ENCODE measurements at regions not wholly inside any gene's neighbourhood (a gene's known extent, or its start where the extent isn't known, plus 50 kb on each side); places are given as distances from the start of the nearest gene placed in this dataset.

DNA sequence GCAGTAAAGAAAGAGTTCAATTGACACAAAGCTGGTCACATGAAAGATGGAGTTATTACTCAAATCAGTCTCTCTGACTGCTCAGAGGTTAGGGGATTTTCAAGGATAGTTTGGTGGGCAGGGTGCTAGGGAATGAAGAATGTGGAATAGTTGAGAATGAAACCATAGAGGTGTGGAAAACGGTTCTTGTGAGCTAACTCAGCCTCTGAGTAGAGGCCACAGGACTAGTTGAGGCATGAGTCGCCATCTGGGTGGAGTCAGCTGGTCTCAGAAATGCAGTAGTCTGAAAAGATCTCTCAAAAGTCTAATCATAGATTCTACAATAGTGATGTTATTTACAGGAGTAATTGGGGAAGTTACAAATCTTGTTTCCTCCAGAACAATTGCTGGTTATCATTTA, 178.9 kb upstream of the SPEF2 start:
- DNase-seq (no peak), ATAC-seq (ENCODE audit: low read depth in 2 of 2) (no peak)
- H3K36me3 Mint-ChIP-seq = no peaks in the 10 kb centered on the region
- H3K27me3 Mint-ChIP-seq = peaks cover 11 to 30% (median 16%) of the 10 kb centered on the region in 3 donors
- no peak overlapping the region for H3K4me3 Mint-ChIP-seq
- no peak overlapping the region for H3K27ac Mint-ChIP-seq
- no peaks in the 10 kb centered on the region for H3K4me1 Mint-ChIP-seq
- peaks cover 0 to 4% (median 0%) of the 10 kb centered on the region in 7 donors for H3K9me3 Mint-ChIP-seq

DNA sequence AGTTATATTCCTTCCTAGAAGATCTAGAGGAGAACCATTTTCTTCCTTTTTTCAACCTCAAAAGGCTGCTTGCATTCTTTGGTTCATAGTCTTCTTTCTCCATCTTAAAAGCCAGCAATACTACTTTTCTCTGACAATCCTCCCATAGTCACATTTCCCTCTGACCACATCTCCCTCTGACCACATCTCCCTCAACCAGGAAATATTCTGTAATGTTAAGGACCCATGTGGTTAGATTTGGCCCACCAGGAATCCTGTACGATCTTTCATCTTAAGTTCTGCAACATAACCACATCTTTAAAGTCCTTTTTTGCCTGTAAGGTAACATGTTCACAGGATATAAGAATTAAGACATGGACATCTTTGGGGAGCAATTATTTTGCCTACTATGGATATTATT, 179.4 kb upstream of the SPEF2 start:
- Mint-ChIP-seq H3K4me1 (no peaks in the 10 kb centered on the region), H3K27ac (no peak overlapping the region), H3K27me3 (peaks cover 11 to 30% (median 16%) of the 10 kb centered on the region in 3 donors), H3K9me3 (peaks cover 0 to 4% (median 0%) of the 10 kb centered on the region in 7 donors), H3K36me3 (no peaks in the 10 kb centered on the region), H3K4me3 (no peak overlapping the region)
- no peak for ATAC-seq (ENCODE audit: low read depth in 2 of 2)
- no peak for DNase-seq

DNA sequence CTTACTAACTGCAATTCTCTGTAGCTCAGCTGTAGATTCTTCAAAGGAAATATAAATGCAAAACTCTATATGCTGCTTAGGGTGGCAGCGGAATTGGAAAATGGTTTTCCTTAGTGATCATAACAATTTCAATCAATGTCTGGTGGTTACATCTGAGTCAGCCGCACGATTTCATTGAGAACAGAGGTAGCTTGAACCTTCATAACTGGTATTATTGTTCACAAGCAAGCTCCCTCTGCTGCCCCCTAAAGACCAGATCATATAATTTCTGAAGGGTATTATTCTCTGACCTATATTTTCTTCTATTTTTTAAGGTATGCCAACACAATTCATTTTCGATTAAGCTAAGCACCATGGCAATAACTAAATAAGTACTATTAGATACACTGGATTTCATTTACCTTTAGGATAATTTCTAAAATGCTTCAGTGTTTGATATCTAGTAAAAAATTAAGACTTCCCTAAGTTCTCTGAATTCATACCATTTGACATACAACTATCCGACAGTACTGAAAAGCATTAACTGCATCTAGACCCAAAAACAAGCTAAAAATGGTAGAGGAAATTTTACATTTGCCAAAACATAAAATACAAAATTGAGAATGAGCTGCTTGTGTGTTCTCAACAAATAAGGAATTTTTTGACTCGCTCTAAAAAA, 181.1 kb upstream of the SPEF2 start:
- ATAC-seq (ENCODE audit: low read depth in 2 of 2) (no peak), DNase-seq (no peak)
- Mint-ChIP-seq H3K36me3 (no peaks in the 10 kb centered on the region), H3K27ac (no peak overlapping the region), H3K27me3 (peaks cover 19 to 40% (median 26%) of the 10 kb centered on the region in 3 donors), H3K4me3 (no peak overlapping the region), H3K9me3 (peaks cover 0 to 5% (median 0%) of the 10 kb centered on the region in 7 donors), H3K4me1 (no peaks in the 10 kb centered on the region)

DNA sequence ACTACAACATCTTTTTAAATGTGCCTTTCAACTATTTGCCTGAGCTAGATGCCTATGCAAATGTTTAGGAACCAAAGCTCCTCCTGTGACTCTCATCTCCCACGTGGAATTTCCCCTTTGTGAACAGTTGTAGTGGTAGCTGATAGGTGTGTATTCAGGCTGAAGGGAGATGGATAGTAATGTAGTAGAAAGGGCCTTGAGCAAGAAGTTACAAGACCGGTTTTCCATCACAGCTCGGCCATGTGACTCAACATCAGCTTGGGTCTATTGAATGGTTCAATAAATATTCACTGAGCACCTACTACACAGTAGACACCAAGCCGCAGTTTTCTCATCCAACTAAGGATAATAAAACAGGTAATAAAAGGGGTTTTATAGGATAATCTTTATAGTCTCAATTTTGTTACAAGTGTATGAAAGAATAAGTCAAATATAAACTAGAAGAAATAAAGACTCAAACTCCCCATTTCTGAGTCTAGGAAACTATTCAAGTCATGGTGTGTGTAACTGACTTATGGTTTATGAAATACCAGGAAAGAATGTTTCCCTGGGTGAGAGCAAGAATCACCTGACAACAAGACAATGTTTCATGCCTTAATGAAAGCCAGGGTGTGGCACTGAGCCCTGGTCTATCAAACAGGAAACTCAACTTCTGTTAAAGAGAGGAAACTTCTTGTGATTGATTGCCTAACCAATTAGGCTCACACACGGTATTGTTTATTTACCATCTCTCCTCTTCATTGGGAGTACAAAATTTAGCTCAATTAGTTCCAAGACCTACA, 187.1 kb upstream of the SPEF2 start:
- peaks cover 8 to 25% (median 9%) of the 10 kb centered on the region in 3 donors for H3K27me3 Mint-ChIP-seq
- H3K4me3 Mint-ChIP-seq = no peak overlapping the region
- no peak overlapping the region for H3K27ac Mint-ChIP-seq
- H3K4me1 Mint-ChIP-seq = no peaks in the 10 kb centered on the region
- no peak for ATAC-seq (ENCODE audit: low read depth in 2 of 2)
- peaks cover 0 to 6% (median 2%) of the 10 kb centered on the region in 7 donors for H3K9me3 Mint-ChIP-seq
- DNase-seq = no peak
- no peaks in the 10 kb centered on the region for H3K36me3 Mint-ChIP-seq

DNA sequence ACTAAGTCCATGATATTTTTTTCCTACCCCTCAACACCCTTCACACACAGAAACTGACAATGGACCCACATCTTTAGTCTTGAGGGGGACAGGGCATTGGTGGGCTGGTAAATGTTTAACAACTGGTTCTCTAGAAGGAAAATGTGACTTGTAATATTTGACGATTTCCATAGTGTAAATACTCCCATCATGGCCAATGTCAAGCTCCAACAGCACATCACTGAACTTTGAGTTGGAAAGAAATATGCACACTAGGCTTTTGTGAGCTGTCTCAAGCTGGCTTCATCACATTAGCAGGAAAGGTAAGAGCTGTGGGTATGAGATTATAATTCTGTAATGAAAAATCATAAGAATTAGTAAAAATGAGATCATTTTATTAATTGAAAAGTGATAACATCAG, 189.9 kb upstream of the PRLR start:
- H3K27ac Mint-ChIP-seq = no peak overlapping the region

DNA sequence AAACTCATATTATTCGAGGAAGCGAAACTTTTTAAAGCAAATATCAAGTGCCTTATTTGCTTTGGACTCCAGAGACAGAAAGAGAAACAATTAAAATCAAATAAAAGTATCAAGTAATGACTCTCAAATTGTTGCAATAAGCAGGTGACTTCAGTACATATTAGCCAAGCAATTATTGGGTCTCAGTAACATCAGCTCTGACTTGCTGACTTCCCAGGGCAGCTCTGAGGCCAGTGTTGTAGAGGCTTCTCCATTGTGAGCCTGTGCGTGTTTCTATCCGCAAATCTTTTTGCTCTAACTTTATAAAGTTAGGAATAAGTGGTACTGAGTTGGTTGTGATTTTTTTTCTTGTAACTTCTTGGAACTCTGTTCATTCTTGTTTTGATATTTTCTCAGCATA, 186.8 kb upstream of the PRLR start:
- Mint-ChIP-seq H3K9me3 (peaks cover 0 to 9% (median 3%) of the 10 kb centered on the region in 7 donors), H3K4me1 (no peaks in the 10 kb centered on the region), H3K27ac (no peak overlapping the region), H3K4me3 (no peak overlapping the region), H3K36me3 (no peaks in the 10 kb centered on the region), H3K27me3 (peaks cover 0 to 12% (median 0%) of the 10 kb centered on the region in 3 donors)
- no peak for ATAC-seq (ENCODE audit: low read depth in 2 of 2)
- no peak for DNase-seq

More for the DNA sequence above, 189.9 kb upstream of the PRLR start:
- no peaks in the 10 kb centered on the region for H3K4me1 Mint-ChIP-seq
- DNase-seq (no peak), ATAC-seq (ENCODE audit: low read depth in 2 of 2) (no peak)
- H3K4me3 Mint-ChIP-seq = no peak overlapping the region
- no peaks in the 10 kb centered on the region for H3K36me3 Mint-ChIP-seq
- peaks cover 0 to 2% (median 0%) of the 10 kb centered on the region in 7 donors for H3K9me3 Mint-ChIP-seq
- H3K27me3 Mint-ChIP-seq = peaks cover 0 to 15% (median 8%) of the 10 kb centered on the region in 3 donors

DNA sequence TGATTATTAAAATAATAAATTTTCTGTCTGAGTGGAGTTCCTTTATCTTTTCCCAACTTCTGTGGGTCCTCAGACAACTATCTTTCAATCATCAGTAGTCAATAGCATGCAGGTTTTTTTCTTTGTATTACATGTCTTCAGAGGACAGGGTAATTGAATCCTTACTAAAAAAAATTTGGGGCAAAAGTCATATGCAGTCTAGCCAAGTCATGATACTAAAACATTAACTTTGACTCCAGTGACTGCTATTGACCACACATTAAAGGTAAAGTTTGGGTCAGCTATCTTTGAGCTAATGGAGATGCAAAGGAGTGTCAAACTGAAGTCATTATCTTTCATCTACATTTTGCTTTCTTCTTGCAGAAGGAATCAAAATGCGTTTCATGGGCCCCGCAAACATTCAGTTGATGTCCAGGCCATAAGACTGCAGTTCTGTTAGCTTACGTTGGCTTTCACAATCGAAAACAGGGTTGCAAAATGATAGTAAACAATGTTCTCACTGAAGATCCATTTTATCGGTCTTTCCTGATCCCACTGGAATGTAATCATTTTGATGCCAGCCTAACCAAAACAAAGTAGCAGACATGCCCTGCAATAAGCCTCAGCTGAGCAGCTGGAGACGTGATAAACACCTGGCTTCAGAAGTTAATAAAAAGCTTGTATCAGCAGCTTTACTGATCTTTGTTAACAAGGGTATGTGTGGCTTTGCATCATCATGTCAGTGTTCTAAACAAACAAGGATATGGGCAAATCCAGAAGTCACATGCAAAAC, 186.1 kb upstream of the PRLR start:
- no peak overlapping the region for H3K27ac Mint-ChIP-seq
- H3K27me3 Mint-ChIP-seq = peaks cover 0 to 10% (median 0%) of the 10 kb centered on the region in 3 donors
- H3K4me1 Mint-ChIP-seq = no peaks in the 10 kb centered on the region
- H3K4me3 Mint-ChIP-seq = no peak overlapping the region
- ATAC-seq (ENCODE audit: low read depth in 2 of 2) (no peak), DNase-seq (no peak)
- H3K9me3 Mint-ChIP-seq = peaks cover 0 to 9% (median 2%) of the 10 kb centered on the region in 7 donors
- no peaks in the 10 kb centered on the region for H3K36me3 Mint-ChIP-seq

DNA sequence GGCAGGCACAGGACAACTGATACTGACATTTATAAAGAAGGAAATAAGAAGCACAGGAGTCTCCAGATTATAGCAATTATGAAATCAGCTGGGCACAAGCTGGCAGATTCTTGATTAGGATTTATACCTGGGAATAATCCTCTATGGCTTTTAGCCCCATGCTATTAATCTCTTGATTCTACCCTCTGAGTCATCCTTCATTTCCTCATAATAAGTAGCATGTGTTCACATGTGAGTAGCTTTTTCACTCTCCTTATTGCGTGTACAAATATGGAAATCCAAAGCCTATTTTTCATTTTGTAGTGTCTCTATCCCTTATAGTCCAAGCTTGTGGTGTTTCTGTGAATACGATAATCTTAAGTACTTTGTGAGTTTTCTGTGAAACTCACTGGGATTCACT, 185.0 kb upstream of the PRLR start:
- DNase-seq (no peak), ATAC-seq (ENCODE audit: low read depth in 2 of 2) (no peak)
- peaks cover 0 to 9% (median 3%) of the 10 kb centered on the region in 7 donors for H3K9me3 Mint-ChIP-seq
- H3K27ac Mint-ChIP-seq = no peak overlapping the region
- H3K36me3 Mint-ChIP-seq = no peaks in the 10 kb centered on the region
- no peaks in the 10 kb centered on the region for H3K4me1 Mint-ChIP-seq
- peaks cover 0 to 10% (median 0%) of the 10 kb centered on the region in 3 donors for H3K27me3 Mint-ChIP-seq
- H3K4me3 Mint-ChIP-seq = no peak overlapping the region

DNA sequence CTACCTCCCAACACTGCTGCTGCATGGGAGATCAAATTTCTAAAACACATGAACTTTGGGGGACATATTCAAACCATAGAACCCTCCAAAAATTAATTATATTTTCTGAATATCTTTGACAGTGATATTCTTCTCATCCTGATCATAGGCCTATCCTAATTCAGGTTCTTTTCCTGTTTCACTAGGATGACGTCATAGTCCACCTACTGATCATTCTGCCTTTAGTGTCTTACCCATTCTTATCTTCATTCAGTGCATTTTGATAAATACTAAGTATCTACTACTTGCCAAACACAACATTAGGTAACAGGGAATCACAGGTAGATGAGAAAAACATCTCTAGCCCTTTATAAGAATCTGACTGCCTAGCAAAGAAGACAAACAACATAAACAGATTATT, 179.1 kb upstream of the PRLR start:
- Mint-ChIP-seq H3K4me1 (no peaks in the 10 kb centered on the region), H3K36me3 (no peaks in the 10 kb centered on the region), H3K9me3 (peaks cover 0 to 9% (median 5%) of the 10 kb centered on the region in 7 donors), H3K27ac (no peak overlapping the region), H3K27me3 (peaks cover 0 to 10% (median 4%) of the 10 kb centered on the region in 3 donors), H3K4me3 (no peak overlapping the region)
- DNase-seq (no peak), ATAC-seq (ENCODE audit: low read depth in 2 of 2) (no peak)

DNA sequence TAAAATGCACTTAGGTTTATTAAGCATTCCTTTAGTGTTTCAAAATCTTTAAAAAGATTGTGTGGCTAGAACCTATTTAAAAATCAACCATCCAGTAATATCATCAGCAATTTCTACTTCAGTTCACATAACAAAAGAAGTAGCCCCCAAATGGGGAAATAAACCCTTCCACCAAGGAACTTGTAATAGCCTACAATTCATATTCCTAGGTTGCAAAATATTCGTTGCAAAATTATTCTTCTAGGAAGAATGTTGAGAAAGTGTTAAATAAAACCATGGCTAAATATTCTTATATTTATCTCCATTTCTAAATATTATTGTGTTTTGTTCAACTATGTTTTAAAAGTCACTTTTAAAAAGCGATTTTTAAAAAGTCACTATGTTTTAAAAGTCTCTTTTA, 177.9 kb upstream of the PRLR start:
- H3K36me3 Mint-ChIP-seq = no peaks in the 10 kb centered on the region
- peaks cover 0 to 10% (median 4%) of the 10 kb centered on the region in 3 donors for H3K27me3 Mint-ChIP-seq
- no peaks in the 10 kb centered on the region for H3K4me1 Mint-ChIP-seq
- H3K9me3 Mint-ChIP-seq = peaks cover 0 to 12% (median 5%) of the 10 kb centered on the region in 7 donors
- DNase-seq (no peak), ATAC-seq (ENCODE audit: low read depth in 2 of 2) (no peak)
- no peak overlapping the region for H3K4me3 Mint-ChIP-seq
- no peak overlapping the region for H3K27ac Mint-ChIP-seq

DNA sequence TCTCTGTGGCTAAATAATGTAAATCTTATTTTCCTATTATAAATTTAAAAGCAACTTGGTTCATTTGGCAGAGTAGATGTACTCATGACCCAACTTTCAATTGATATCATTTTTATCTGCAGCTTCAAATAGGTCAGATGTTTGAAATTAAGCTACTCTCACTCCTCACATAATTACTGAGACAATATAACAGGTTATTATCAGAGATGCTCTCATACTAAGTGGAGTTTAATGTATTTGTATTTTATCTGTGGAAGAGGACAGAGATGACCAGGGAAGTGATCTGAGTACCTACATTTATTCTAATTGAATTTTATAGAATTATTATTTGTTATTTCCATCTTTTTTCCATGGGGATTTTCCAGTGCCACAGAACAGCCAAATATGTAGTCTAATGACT, 177.4 kb upstream of the PRLR start:
- no peaks in the 10 kb centered on the region for H3K36me3 Mint-ChIP-seq
- no peak overlapping the region for H3K4me3 Mint-ChIP-seq
- no peak overlapping the region for H3K27ac Mint-ChIP-seq
- no peak for DNase-seq
- H3K27me3 Mint-ChIP-seq = peaks cover 0 to 10% (median 4%) of the 10 kb centered on the region in 3 donors
- ATAC-seq (ENCODE audit: low read depth in 2 of 2) = no peak
- no peaks in the 10 kb centered on the region for H3K4me1 Mint-ChIP-seq
- H3K9me3 Mint-ChIP-seq = peaks cover 0 to 12% (median 3%) of the 10 kb centered on the region in 7 donors

DNA sequence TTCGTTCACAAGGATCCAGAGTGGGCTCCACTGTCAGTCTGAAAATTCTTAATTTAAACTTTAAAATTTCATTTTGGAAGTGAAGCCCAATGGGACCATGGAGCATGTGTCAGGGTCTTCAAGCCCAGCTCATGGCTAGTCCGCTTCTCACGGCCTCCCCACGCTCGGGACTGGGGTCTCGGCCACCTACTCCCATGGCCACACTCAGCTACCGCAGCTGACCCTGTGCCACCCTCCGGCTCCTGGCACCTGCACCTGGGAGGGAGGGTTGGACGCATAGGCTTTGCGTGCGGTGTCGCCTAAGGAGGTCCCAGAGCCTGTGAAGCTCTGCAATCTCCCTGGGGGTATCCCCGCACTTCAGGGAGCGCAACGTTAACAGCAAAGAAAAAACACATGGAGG, 175.7 kb upstream of the PRLR start:
- peaks cover 0 to 12% (median 2%) of the 10 kb centered on the region in 7 donors for H3K9me3 Mint-ChIP-seq
- H3K27me3 Mint-ChIP-seq = peaks cover 0 to 10% (median 4%) of the 10 kb centered on the region in 3 donors
- no peaks in the 10 kb centered on the region for H3K4me1 Mint-ChIP-seq
- no peak for ATAC-seq (ENCODE audit: low read depth in 2 of 2)
- H3K36me3 Mint-ChIP-seq = no peaks in the 10 kb centered on the region
- no peak overlapping the region for H3K4me3 Mint-ChIP-seq
- no peak overlapping the region for H3K27ac Mint-ChIP-seq
- DNase-seq = no peak

DNA sequence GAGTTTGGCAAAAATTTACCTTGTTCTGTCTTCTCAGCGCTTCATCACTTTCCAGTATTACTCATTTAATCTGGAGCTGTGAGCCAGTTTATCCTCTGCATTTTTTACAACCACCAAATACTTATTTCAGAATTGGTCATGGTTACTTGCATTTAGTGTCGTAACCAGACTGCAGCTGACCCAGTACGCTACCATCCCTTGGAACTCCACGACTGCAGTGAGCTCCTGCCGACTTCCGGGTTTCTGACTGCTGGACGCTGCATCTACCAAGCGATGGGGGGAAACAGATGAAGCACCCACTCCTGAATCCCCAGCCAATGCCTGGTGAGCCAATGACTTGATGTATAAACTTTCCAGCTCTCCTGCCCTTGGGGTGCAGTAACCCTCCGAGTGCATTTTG, 174.4 kb upstream of the PRLR start:
- Mint-ChIP-seq H3K27ac (peak overlapping the region in 1 of 6 donors; percentile 58), H3K4me3 (no peak overlapping the region), H3K27me3 (peaks cover 0 to 10% (median 4%) of the 10 kb centered on the region in 3 donors), H3K36me3 (no peaks in the 10 kb centered on the region), H3K4me1 (no peaks in the 10 kb centered on the region), H3K9me3 (peaks cover 0 to 12% (median 2%) of the 10 kb centered on the region in 7 donors)
- DNase-seq (no peak), ATAC-seq (ENCODE audit: low read depth in 2 of 2) (no peak)
